NCI-H2196 (cell line): ENCODE measurements at regions not wholly inside any gene's neighbourhood (a gene's known extent, or its start where the extent isn't known, plus 50 kb on each side); places are given as distances from the start of the nearest gene placed in this dataset.
"Not testable (repeated sequence)": the region's sequence is repeated elsewhere in the genome, so short reads cannot be mapped to it uniquely, and the experiment has no call there.

ENCODE experiments used
- DNase-seq: peaks from one replicate; lab custom pipeline; 2025; ENCODE audit not compliant: unreplicated experiment; lab: John Stamatoyannopoulos, UW

DNA sequence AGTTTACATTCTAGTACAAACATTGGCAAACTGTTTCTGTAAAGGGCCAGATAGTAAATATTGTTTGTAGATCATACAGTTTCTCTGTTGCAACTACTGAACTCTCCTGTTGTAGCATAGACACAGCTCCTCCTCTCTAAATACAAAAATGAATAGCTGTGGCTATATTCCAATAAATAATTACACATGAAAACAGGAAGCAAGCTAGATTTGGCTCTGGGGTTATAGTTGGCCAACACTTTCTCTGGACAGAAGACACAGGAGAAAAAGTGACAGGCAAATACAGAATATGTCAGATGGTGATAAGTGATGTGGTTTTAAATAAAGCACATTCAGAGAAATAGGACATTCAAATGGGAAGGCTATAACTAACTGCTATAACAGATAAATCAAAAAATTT lies 957.0 kb downstream of the LTN1 start:
- not testable (repeated sequence) for DNase-seq

DNA sequence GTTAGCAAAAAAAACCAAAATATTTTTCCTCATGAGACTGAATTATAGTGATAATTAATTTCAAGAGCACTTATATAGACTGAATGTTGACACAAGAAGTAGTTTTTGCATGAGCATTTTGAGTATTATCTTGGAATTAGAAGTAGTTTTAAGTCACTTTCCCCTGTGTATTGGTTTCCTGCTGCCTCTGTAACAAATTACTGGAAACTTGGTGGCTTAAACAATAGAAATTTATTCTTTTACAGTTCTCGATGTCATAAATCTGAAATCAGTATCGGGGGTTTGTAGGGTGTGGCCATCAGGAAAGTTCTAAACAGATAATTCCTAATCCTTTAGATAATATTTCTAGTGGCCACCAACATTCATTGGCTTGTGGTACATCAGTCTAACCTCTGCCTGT lies 957.8 kb downstream of the LTN1 start:
- DNase-seq: not testable (repeated sequence)

DNA sequence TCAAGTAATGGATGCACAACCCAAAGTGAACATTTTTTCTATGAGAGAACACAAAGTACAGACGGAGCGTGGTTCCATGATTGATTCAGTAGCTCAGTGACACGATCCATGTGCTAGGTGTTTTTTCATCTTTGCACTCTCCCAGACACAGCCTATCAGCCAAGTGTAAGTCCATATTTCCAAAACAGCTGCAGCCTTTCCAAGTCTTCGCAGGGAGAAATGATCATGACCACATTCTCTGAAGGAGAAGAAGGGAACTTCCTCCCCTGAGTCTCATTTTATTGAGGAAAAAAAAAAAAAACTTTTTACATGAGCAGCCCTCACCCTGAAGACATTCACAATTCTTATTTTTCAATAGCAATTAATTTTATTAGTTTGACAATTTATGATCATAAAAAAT lies 958.3 kb downstream of the LTN1 start:
- not testable (repeated sequence) for DNase-seq

DNA sequence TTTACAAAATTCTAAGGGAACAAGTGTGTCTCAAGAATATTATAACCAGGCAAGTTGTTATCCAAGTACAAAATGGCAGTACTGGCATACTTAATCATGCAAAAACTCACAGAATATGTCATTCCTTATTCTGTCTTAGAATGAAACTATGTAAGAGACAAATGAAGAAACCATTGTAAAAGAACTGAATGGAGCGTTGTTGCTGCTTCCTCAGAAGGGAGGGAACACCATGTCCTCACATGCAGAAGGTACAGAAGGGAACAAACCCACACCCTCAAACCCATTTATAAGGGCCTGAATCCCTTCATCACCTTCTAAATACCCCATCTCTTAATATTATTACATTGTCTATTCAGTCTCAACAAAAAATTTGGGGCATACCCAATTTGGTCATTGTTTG lies 960.0 kb downstream of the LTN1 start:
- DNase-seq: not testable (repeated sequence)

DNA sequence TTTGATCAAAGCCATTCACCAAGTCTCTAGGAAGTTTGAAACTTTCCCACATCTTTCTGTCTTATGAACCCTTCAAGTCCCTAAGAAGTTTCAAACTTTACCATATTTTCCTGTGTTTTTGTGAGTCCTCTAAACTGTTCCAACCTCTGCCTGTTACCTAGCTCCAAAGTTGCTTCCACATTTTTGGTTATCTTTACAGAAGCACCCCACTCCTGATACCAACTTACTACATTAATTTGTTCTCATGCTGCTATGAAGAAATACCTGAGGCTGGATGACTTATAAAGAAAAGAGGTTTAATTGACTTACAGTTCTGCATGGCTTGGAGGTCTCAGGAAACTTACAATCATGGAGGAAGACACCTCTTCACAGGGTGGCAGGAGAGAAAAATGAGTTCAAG lies 961.6 kb downstream of the LTN1 start:
- not testable (repeated sequence) for DNase-seq

DNA sequence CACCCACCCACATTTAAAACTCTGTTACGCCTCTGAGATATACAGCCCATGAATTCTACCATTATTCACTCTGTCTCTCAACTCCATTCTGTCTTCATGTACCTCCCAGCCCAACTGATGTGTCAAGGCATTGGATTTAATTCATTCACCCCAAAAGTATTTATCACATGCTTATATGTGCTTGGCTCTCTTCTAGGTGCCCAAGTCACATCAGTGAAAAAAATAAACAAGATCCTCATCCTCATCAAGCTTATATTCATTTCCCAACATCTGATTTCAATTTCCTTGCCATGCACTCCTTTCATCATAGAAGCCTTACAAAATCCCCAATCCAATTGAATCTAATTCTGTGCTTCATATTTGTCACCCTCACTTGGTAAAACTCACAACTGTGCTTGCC lies 967.6 kb downstream of the LTN1 start:
- DNase-seq: no peak

DNA sequence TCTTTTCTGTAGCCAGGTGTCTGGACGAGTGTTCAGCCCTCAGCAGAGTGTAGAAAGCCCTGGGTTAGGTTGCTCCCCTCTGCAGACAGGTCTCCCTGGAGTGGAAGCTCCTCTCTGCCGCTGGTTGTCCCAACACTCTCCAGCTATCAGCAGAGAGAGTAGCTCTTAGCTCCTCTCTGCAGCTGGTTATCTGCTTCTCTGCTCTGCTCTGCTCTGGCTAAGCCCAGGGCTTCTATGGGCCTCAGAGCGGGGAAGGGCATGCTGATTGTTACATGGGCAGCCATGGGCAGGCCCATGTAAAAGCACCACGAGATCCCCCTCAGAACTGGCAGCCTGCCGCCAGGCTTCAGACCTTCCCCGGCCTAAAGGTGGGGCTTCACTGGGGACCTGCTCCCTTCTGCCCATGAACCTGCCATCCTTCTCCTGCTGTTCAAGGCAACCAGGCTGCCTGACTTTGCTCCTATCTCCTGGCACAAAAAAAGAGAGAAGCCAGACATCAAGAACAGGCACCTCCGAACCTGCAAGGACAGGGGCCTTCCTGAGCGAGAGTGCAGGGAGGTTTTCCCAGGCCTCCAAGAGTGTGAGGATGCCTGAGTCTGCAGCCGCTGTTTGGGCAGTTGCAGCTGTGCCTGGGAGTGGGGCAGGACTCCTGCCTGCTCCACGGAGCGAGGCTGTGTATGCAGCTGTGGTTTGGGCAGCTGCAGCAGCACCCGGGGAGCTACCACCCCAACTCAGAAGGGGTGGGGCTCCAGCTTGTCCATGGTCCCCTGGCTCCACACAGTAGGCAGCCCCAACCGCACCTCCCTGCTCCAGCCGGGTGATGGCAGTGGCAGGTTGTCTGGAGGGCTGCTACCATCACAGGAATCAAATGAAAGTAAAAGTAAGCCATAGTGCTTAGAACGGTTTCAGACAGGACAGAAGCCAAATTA lies 973.7 kb downstream of the LTN1 start:
- DNase-seq: no peak

DNA sequence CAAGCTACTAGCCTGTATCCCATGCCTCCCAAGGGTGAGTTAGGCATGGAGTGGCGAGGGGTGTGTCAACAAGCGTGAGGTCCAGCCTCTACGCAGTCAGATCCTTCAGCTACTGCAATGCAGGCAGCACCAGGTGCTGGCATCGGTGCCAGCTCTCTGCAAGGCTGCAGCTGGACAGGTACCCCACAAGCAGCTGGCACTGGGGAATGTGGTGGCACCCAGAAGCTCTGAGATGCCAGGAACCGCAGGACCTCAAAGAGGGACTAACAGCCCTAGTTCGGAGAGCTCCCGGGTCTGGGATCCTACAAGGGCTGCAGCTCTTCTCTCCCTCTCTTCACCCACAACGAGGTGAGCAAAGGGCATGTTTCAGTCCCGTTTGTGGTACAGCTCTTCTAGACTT lies 974.5 kb downstream of the LTN1 start:
- DNase-seq: no peak

DNA sequence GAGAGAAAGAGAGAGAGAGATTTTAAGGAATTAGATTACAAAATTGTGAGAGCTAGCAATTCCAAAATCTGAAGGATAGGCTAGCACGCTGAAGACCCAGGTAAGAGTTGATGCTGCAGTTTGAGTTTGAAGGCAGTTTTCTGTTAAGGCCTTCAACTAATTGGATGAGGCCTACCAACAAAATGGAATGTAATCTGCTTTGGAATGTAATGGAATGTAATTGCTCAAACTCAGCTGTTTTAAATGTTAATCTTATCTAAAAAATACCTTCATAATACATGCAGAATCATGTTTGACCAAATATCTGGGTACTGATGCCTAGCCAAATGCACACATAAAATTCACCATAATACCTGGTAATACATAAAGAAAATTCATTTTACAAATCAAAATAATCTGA lies 976.1 kb downstream of the LTN1 start:
- DNase-seq: no peak

DNA sequence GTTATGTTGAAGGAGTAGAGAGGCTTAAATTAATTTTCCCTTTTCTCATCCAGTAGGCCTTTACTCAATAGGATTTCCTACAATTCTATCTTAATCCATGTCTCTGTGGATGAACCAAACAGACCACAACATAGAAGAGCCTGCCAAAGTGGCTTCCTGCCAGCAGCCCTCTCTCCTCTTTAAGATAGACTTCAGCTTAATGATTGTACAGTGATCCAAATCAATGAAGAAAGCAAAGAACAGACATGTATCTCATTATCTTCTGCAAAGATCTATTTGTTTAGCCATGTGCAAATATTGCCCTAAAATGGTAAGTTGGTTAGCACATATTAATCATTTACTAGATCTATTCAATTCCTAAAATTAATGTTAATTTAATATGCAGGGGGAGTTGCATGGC lies 979.6 kb downstream of the LTN1 start:
- DNase-seq: not testable (repeated sequence)

DNA sequence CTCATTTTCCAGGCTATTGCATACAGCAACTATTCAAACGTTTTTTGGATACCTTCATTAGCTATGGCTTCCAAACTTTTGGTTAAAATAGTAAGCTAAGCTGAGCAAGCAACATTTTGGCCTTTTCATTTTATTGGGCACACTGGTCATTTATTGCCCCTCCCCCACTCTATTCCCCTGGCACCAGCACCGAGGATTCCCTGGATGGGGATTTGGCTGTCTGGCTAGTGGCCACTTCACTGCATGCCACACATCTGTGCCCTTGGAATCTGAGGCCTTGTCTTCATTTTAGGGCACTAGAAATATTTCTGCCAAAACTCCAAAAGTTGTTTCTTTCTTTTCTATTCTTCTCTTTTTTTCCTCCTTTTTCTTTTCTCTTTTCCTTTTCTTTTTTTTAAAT lies 980.7 kb downstream of the LTN1 start:
- DNase-seq: not testable (repeated sequence)

DNA sequence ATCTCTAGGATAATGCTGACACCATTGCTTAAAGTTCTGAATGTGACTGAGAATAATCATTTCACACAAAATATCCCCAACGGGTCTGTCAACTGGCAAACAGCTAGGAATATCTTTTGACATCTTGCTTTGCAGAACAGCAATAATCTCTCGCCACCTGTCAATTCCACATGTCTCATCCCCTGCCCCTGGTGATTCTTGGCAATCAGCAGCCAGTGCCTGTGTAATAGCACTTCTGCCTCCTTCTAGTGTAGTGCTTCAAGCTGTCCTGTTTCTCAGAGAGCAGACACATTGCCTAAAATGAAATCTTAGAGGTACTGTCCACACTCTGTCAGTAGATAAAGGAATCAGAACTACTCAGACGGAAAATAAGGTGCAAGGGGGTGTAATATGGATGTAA lies 984.4 kb downstream of the LTN1 start:
- DNase-seq: not testable (repeated sequence)

DNA sequence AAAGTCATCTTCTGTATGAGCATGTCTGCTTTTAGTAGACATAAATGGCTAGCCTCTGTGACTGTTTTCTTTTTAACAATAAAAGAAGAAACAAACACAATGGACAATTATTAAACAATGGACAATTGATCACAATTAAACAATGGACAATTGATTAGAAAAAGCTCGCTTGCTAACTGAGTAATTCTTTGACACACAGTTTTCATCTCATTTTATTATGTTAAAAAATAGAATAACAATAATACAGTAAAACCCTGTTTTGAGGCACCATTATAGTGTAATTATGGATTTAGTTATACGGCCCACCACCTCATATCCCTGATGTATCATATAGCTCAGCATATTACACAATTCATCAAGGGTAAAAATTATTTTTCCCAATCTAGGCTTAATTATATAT lies 989.0 kb downstream of the LTN1 start:
- not testable (repeated sequence) for DNase-seq

DNA sequence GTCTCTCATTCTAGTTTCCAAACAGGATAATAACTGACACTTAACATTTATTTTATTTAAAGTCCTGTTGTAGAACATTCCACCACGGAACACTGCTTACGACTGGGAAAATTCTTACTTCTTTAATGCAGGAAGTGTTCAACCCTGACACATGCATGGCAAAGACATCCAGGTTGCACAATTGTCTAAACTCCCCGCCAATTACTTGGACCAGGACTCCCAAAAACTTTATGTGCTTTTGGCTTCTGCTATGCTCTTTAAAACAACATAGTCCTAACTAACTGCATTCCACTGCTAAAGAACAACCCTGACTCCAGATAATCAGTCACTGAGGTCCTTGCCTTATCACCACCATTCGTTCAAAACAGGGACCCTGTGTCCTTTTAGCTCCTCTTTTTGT lies 995.8 kb downstream of the LTN1 start:
- DNase-seq: not testable (repeated sequence)

DNA sequence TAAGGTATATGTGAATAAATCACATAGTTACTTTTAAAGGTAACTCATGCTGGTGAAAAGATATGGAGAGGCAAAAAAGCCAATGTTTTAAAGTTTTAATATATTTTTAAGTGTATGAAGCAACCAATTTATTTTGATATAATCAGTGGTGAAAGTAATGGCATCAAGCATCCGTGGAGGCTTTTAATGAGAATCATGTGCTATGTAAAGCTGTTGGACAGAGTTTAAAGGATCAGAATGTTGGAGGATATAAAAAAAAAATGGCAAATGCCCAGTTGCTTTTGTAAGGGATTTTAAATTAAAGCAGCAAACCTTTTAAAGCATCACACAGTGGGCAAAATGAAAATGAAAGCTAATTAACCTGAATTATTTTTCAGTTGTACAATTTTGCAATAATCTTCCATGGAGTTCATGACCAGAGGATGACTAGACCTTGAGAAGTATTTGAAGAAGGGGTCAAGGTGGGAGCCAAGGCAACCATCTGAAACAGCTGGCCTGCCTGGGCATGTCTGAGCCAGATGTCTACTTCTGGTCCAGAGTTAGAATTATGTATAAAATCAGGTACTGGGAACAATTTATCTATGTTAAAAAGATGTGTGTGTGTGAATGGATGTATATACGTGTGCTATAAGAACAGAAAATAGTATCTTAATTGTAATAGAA lies 1007.9 kb downstream of the LTN1 start:
- DNase-seq: not testable (repeated sequence)

DNA sequence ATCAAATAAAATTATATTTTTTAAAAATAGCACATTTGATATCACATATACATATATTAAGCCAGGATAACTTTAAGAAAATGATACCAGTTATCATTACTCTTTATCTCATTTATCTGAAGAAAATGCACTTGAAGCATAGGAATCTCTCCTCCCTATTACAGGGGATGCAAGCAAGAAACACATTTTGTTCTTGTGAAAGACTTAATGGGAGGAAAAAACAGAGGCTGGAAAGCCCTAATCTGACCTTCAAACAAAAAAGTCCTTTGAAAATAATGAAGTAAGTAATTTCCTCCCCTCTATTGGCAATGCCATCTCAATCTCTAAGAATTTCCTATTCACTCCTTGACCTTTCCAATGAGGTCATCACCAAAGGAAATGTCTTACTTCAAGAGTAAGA lies 1012.6 kb upstream of the ADAMTS5 start:
- DNase-seq: not testable (repeated sequence)

DNA sequence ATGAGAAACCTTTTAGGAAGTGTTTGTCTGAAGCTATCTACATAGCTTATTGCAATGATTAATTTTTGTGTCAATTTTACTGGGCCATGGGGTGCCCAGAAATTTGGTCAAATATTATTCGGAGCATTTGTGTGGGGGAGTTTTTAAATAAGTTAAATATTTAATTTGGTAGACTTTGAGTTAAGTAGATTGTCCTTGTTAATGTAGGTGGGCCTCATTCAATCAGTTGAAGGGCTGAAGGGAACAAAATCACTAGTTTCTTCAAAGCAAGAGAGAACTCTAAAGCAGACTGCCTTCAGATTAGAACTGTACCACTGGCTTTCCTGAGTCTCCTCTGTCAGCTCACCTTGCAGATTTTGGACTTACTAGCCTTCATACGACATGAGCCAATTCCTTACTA lies 1008.6 kb upstream of the ADAMTS5 start:
- DNase-seq: no peak

DNA sequence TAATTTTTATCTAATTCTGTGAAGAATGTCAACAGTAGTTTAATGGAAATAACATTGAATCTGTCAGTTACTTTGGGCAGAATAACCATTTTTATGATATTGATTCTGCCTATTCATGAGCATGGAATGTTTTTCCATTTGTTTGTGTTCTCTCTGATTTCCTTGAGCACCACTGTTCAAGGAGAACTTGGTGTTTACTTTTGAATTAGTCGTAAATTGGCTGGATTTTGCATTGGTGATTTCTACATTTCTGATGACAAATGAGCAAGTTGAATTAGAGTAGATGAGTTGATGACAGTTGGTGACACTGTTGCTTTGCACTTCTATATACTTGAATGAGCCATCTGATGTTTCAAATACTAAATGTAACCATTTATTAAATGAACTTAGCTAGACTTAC lies 1007.3 kb upstream of the ADAMTS5 start:
- DNase-seq: not testable (repeated sequence)

DNA sequence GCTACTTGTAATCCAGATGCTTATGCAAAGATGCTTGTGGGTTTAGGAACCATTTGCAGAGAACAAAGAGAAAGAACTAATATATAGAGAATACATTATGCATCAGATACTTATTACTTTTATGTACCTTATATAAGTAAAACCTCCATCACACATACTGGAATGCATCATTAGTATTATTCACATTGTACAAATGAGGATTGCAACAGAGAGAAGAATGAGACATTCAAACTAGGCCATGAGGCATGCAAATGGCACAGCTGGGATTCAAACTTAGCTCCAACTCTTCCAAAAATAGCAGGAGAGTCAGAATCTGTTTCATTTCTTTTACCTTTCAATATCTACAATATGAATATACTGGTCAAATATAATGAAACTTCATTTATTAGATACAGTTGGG lies 1001.4 kb upstream of the ADAMTS5 start:
- DNase-seq: not testable (repeated sequence)

DNA sequence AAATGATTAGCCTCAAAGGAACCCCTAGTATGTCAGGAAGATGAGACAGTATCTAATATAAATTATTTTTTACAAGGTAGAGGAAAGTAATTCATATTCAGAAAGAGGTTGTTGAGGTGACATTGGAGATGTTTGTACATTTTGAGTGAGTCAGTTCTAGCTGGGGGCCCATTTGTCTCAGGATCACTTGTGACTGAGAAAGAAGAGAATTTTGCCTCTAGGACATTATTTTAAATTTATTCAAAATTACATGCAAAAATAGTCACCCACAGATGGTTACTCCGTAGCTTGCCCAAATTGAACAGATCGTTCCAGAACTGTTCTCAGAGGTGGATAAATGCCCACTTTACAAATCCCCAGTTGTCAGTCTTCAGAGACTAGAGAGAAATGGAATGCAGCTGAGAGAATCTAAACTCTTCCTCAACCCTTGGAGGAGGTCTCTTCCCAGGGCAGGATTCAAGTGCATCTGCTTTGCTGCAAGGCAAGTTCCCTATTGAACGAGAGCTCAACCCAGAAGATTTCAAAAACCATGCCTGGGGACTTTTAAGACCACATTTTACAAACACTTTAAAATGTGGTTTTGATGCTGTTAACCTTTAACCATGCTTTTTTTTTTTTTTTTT lies 987.8 kb upstream of the ADAMTS5 start:
- no peak for DNase-seq

DNA sequence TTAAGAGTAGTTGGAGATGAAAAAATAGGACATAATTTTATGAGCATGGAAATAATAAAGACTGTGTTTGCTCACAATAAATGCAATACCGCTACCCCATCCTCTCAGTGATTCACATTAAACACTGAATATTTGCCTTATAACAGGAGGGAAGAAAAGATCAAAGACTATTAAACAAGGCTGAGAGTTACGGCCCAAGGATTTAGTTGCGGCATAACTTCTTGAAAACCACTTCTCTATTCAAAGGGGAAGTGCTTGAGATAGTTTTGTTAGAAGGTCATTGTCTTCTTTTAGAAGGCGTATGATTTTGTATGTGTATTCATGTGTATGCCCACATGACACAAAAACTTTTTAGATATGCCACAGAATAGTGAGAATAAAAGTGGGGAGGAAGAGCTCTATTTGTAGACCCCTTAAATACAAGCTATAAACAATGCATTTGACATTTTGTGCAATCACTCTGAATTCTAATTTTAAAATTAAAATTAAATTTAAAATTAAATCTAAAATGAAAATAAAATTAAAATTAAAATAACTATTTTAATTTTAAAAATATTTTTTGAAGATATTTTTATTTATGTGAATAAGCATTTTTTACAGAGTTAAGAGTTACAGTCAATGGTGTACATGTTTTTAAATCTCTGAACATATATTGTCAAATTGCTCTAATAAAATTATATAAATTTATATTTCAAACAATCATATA lies 986.6 kb upstream of the ADAMTS5 start:
- no peak for DNase-seq
